ENCODE measurements at regions not wholly inside any gene's neighbourhood (a gene's known extent, or its start where the extent isn't known, plus 50 kb on each side); places are given as distances from the start of the nearest gene placed in this dataset.
A peak's percentile ranks its signal among the peaks of the same experiment; 100 is the strongest.

GRCh38 chr6:119871520-119871919 is 522.0 kb upstream of the MAN1A1 start:
- no peak for TF ChIP-seq CTCF (IDR thresholded peaks at IDR 0.05; ENCODE audit: unreplicated experiment in 3 of 3)
- Mint-ChIP-seq H3K27ac (no peak overlapping the region), H3K4me3 (no peak overlapping the region), H3K36me3 (ENCODE audit: low read depth) (no peaks in the 10 kb centered on the region), H3K27me3 (ENCODE audit: low read depth) (no peaks in the 10 kb centered on the region), H3K9me3 (peaks cover 2% of the 10 kb centered on the region), H3K4me1 (no peaks in the 10 kb centered on the region)

- Mint-ChIP-seq H3K4me3 (no peak overlapping the region), H3K4me1 (peaks cover 4% of the 10 kb centered on the region), H3K27ac (no peak overlapping the region), H3K9me3 (peaks cover 12% of the 10 kb centered on the region), H3K27me3 (ENCODE audit: low read depth) (no peaks in the 10 kb centered on the region), H3K36me3 (ENCODE audit: low read depth) (no peaks in the 10 kb centered on the region)
- TF ChIP-seq CTCF (IDR thresholded peaks at IDR 0.05; ENCODE audit: unreplicated experiment in 3 of 3) = no peak
Observed at GRCh38 chr6:119865466-119866350, 516.1 kb upstream of the MAN1A1 start.

- no peaks in the 10 kb centered on the region for H3K36me3 Mint-ChIP-seq (ENCODE audit: low read depth)
- H3K4me1 Mint-ChIP-seq = peaks cover 4% of the 10 kb centered on the region
- H3K27ac Mint-ChIP-seq = peak overlapping the region in 1 of 3 experiments; percentile 13
- no peak for TF ChIP-seq CTCF (IDR thresholded peaks at IDR 0.05; ENCODE audit: unreplicated experiment in 3 of 3)
- peaks cover 10% of the 10 kb centered on the region for H3K9me3 Mint-ChIP-seq
- H3K27me3 Mint-ChIP-seq (ENCODE audit: low read depth) = no peaks in the 10 kb centered on the region
- H3K4me3 Mint-ChIP-seq = no peak overlapping the region
Observed at GRCh38 chr6:119862719-119863118, 513.2 kb upstream of the MAN1A1 start.

GRCh38 chr6:119858901-119859300 is 509.3 kb upstream of the MAN1A1 start:
- no peaks in the 10 kb centered on the region for H3K36me3 Mint-ChIP-seq (ENCODE audit: low read depth)
- H3K4me1 Mint-ChIP-seq = peaks cover 4% of the 10 kb centered on the region
- no peaks in the 10 kb centered on the region for H3K9me3 Mint-ChIP-seq
- H3K4me3 Mint-ChIP-seq = no peak overlapping the region
- no peaks in the 10 kb centered on the region for H3K27me3 Mint-ChIP-seq (ENCODE audit: low read depth)
- no peak for TF ChIP-seq CTCF (IDR thresholded peaks at IDR 0.05; ENCODE audit: unreplicated experiment in 3 of 3)
- no peak overlapping the region for H3K27ac Mint-ChIP-seq

GRCh38 chr6:119856136-119856535 is 506.6 kb upstream of the MAN1A1 start:
- no peak overlapping the region for H3K4me3 Mint-ChIP-seq
- no peak overlapping the region for H3K27ac Mint-ChIP-seq
- no peaks in the 10 kb centered on the region for H3K9me3 Mint-ChIP-seq
- no peak for TF ChIP-seq CTCF (IDR thresholded peaks at IDR 0.05; ENCODE audit: unreplicated experiment in 3 of 3)
- H3K4me1 Mint-ChIP-seq = no peaks in the 10 kb centered on the region
- no peaks in the 10 kb centered on the region for H3K36me3 Mint-ChIP-seq (ENCODE audit: low read depth)
- no peaks in the 10 kb centered on the region for H3K27me3 Mint-ChIP-seq (ENCODE audit: low read depth)

- Mint-ChIP-seq H3K27me3 (ENCODE audit: low read depth) (no peaks in the 10 kb centered on the region), H3K4me3 (no peak overlapping the region), H3K36me3 (ENCODE audit: low read depth) (no peaks in the 10 kb centered on the region), H3K27ac (no peak overlapping the region), H3K9me3 (no peaks in the 10 kb centered on the region), H3K4me1 (no peaks in the 10 kb centered on the region)
- TF ChIP-seq CTCF (IDR thresholded peaks at IDR 0.05; ENCODE audit: unreplicated experiment in 3 of 3) = no peak
Observed at GRCh38 chr6:119848696-119849095, 499.1 kb upstream of the MAN1A1 start.
